ENCODE measurements at regions not wholly inside any gene's neighbourhood (a gene's known extent, or its start where the extent isn't known, plus 50 kb on each side); places are given as distances from the start of the nearest gene placed in this dataset.

DNA sequence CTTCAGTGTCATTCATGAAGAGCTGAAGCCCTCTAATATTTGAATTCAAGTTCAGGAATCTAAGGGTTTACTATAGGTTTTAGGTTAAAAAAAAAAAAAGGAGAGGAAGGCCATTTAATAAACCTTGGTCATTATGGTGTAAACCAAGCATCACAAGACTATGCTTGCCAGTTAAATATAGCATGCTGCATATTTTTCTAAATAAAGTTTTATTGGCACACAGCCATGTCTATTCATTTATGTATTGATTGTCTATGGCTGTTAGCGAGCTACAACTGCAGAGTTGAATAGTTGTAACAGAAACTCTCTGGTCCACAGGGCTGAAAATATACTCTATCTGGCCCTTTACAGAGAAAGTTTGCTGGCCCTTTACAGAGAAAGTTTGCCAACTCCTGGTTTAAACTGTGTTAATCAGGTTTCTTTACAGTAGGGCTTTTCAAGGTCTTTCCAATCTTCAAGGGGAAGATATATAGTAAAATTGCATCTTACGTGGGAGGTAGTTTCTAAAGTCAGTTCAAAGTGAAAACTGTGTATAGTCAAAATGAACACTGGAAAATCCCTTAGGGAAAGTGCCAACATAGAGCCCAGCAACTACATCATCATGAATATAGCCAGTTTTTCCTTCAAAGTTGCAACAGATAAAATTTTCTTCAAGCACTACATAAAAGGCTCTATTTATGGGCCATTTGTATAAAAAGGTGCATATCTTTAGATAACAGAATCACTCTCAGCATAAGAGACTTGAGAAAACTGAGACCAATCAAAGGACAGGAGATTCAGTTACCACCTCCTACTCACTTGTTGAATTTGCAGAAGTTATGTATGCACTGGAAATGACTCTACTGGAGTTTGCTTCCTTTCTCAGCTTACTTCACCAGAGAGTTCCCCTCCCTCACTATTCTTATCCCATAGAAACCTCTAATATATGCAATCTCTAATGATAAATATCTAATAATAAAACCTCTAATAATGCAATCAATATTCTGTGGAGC lies 49.7 kb upstream of the FRMD4B start:
- no peak for DNase-seq

All from hippocampal formation (tissue), 2 donors.